Stimulated activated CD4-positive, alpha-beta T cell treated with anti-CD3 and anti-CD28 coated beads, TNF-alpha, amount 100 ng/mL, for 48 hours (primary cell): ENCODE measurements at regions not wholly inside any gene's neighbourhood (a gene's known extent, or its start where the extent isn't known, plus 50 kb on each side); places are given as distances from the start of the nearest gene placed in this dataset.

Source experiments
- DNase-seq, 3 donors: peaks; one replicate each; pipeline ENCODE4 v3.0.0-alpha.2; 2020; ENCODE audit warnings: low read depth in 3 of 3

DNA sequence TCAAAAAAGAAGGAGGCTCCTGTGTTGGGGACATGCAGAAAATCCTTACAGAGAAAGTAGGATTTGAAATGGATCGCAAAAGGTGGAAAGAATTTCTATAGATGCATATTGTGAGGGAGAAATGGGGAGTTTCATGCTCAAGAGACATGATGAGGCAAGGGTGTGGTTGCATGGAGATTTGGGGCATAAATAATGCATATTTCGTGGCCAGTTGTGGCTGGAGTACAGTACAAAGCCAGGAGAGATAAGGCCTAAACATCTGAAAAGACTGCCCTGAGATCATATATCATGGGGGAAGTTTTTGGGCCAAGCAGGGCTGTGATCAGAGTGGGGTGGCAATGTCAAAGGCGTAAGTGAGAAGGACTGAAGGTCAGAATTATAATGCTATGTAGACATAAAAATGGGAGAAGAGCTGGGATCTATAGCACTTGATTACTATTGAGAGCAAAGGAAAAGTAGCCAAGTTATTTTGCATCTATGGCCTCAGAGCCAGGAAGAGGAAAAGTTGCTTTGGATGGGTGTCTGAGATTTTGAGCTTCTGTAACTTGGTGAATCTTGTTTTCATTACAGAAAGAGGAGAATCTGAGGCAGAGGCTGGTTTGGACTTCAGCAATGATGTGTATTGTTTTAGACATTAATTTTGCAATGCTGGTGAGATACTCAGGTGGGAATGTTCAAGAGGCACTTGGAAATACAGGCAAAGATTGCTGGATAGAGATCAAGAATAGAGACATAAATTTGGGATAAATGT, 166.6 kb downstream of the INHBA start:
- DNase-seq: no peak

DNA sequence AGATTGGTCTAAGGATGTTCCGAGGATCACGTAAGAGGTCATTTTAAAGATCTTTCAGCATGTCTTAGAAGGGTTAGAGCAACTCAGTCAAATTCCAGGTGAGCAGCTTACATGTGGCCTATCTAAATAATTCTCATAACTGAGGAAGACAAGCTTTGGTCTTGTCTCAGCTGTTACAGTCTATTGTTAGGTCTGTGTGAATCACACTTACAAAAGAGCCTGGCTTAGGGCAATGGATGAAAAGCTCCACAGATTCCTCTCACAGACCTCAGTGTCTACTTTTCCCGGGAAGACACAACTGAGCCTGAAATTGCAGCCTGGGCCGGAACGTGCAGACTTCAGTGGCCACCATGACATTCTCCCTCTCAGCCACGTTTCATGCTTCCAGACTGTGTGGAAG, 173.1 kb downstream of the INHBA start:
- no peak for DNase-seq

- DNase-seq: no peak
Measured at GRCh38 chr7:41524876-41525275, 178.0 kb downstream of the INHBA start.

GRCh38 chr7:41520445-41520844, 182.4 kb downstream of the INHBA start:
- DNase-seq: no peak

DNA sequence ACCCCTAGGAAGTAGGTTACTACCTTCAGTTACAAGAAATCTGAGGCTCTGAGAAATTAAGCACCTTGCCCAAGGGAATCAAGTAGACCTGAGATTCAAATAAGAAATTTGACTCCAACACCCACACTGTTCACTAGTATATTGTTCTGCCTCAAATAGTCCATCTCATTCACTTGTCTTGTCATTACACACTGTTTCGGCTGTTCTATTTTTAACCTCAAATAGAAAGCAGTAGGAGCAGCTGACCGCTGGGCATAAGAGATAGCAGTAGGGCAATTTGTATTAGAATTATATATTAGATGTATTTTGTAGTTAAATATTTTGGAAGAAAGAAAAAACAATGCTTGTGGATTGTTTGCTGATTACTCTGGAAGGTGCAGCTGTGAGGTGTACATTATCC, 185.1 kb downstream of the INHBA start:
- DNase-seq: no peak

DNA sequence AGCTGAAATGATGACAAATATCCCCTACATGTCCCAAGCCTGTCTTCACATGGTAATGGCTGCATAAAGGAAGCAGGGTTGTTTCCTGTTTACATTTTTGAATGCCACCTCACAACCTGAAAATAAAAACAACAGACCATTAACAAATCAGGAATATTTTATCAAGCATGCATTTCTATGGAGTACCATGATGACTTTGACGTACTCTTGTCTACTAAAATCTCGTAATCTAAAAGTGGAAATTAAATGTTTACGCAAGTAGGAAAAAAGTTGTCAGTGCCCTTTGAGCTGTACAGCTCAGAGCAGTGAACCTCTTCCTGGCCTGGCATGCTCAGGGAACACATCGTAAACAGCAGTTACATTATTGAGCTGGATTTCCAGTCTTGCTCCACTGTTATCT, 194.1 kb downstream of the INHBA start:
- no peak for DNase-seq

GRCh38 chr7:41507686-41508268, 195.1 kb downstream of the INHBA start:
- DNase-seq: no peak

- no peak for DNase-seq
Measured at GRCh38 chr7:41504214-41504980, 198.5 kb downstream of the INHBA start.

DNA sequence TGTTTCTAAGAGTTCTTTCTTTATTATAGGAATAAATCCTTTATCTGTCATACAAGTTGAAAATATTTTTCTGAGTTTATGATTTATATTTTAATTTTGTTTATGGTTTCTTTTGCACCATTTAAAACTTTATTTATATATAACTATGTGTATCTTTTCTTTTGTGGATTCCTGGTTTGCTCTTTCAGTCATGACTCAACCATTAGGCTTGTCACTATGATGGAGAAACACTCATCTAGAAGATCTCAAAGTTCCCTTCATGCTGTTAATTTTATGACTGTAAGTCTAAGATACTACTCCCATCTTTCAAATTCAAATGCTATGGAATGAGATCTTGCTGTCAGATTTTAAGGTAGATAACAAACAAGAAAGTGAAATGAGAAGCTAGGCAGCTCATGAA, 199.5 kb downstream of the INHBA start:
- DNase-seq: no peak

GRCh38 chr7:41501466-41501865, 201.4 kb downstream of the INHBA start:
- no peak for DNase-seq

DNA sequence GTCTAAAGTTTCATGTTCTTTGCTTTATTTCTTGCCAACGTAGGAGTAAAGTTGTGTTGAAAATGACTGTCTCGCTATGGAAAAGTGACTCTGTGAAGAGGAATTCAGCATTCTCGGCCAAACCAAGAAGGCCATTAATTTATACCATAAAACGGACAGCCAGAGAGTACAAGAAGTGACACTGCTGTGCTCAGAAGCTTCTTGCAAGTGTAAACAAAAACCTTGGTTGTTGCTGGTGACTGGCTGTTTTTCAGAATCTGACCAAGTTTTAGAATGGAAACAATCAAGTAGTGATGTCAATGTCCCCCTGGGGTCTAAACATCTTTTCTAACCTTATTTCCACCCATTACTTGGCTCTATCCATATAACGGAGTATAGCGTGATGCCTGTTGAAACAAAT, 201.9 kb downstream of the INHBA start:
- no peak for DNase-seq

GRCh38 chr7:41492603-41493002, 210.3 kb downstream of the INHBA start:
- DNase-seq: no peak

DNA sequence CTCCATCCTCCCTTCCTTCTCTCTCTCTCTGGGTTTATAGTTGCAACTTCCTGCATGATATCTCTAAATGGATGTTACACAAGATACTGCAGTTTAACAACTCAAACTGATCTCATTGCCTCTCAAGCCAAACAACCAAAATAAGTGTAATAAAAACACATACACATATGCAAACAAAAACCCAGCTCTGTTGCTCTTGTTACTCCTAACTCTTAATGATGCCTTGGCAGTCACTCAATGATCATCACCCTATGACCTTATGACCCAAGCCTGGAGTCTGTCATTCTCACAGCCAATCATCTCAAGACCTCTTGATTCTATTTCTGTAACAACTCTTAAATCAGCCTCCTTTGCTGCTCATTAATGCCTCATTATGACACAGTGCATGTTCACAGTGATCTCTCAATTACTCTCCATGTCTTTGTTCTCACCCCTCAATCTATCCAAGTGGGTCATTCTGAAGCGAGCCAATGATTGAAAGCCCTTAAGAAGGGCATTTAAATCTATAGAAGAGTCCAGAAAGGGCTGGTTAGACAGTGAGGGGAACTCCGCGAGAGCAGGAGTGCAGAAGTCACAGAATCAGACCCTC, 210.9 kb downstream of the INHBA start:
- no peak for DNase-seq

- no peak for DNase-seq
Measured at GRCh38 chr7:41491308-41491707, 211.6 kb downstream of the INHBA start.

- DNase-seq: no peak
Measured at GRCh38 chr7:41489885-41490284, 213.0 kb downstream of the INHBA start.

DNA sequence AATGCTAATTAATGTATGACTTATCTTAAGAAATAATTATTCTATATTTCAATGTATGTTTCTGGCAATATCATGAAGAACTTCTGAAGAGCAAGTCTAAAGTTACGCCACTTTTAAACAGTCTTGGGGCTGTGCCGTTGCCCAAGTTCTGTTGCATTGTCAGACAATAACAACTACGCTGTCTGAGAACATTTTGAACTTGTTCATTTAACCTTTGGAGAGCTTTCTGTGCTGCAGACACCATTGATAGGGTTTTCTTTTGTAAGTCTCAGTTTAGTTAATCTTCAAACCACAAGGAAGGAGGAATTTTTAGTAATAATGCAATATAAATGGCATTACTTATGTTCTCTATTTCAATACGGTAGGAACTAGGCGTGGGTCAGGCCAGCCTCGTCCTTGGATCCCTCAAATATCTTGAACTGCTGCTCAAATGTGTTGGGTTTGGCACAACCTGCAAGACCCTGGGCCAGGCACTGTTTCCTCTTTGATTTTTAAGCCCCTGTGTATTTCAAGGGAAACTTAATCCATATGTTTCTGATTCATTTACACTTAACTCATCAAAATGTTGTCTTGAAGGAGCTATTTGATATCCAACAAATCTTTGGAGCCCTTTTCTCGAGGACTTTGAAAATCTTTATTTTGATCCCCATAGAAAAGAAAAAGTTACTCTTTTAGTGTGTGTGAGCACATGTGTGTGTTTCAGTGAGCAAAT, 215.5 kb downstream of the INHBA start:
- DNase-seq: no peak

GRCh38 chr7:41481353-41481752, 221.5 kb downstream of the INHBA start:
- no peak for DNase-seq

DNA sequence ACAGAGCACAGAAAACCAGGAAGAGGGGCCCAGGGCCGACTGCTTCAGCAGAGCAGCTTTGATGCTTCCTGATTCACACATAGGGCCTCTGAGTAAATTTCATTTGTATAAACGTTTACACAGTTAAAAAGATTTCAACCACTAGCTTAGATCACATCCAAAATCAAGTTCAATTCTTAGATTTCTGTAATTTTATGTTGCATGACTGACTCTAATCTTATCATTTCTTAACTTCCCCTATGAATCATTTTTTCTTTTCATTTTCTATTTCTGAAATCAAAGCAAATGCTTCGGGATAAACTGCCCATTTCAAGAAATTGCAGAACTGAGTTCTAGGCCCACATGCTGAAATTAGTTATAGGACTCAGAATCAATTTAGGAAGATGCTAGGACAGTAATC, 224.7 kb downstream of the INHBA start:
- no peak for DNase-seq

DNA sequence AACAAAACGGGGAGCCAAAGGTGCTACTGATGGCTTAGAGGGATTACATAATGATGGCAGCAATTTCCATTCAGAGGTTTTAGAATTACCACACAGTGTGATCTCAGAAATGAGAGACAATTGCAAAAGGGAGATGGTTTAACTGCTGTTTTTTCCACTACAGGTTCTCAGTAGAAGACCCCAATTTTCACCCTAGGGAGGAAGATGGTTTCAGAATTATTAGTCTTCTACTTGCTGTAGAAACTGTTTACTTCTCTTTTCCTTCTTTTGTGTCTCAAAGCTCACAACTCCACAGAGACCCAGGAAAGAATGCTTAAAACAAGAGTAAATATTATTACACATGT, 226.5 kb downstream of the INHBA start:
- no peak for DNase-seq

GRCh38 chr7:41475801-41476459, 227.0 kb downstream of the INHBA start:
- DNase-seq: no peak

DNA sequence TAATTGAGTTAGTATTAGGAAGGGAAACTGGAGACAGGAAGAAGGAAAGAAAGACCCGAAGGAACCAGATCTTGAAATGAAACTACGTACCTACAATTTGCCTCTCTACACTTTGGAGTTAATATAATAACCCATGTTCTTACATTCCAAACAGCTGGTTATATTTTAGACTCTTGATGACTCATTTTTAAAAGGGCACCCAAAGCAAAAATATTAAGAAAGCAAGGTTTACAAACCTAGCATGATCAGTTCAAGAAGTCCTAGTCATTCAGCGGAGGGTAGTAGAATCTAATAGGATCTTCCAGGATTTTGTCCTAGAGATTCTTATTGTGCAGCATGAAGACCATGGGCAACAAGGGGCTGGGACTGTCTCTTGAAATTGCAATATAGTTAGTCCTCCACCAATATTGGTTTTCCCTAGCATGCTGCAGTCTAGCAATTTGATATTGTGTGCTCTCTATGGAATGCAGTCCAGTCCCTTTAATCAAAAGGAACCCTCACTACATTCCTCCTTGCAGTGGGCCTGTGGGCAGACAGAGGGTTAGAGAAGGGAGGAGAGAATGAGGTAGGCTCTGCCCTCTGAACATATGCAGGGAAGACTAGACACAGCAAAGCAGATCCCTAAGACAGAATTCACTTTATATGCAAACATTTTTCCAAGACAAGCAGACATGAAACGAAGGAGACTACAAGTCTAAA, 230.3 kb downstream of the INHBA start:
- no peak for DNase-seq
